ENCODE measurements at regions not wholly inside any gene's neighbourhood (a gene's known extent, or its start where the extent isn't known, plus 50 kb on each side); places are given as distances from the start of the nearest gene placed in this dataset.

GRCh38 chr9:109935406-109936087 lies 155.5 kb downstream of the PALM2AKAP2 start:
- H3K4me3 ChIP-seq (replicated peaks in 1 of 2; ENCODE audit: low read depth in 2 of 2, low read length in 2 of 2), result no peak overlapping the region
- no peak for DNase-seq (ENCODE audit: low read depth in 2 of 2)
- TF ChIP-seq CTCF (IDR thresholded peaks at IDR 0.05; ENCODE audit: low read depth, low read length), result no peak

GRCh38 chr9:109937861-109938453 lies 158.0 kb downstream of the PALM2AKAP2 start:
- TF ChIP-seq CTCF (IDR thresholded peaks at IDR 0.05; ENCODE audit: low read depth, low read length), result no peak
- no peak overlapping the region for H3K4me3 ChIP-seq (replicated peaks in 1 of 2; ENCODE audit: low read depth in 2 of 2, low read length in 2 of 2)
- DNase-seq (ENCODE audit: low read depth in 2 of 2), result no peak

GRCh38 chr9:109939698-109940342 lies 159.8 kb downstream of the PALM2AKAP2 start:
- TF ChIP-seq CTCF (IDR thresholded peaks at IDR 0.05; ENCODE audit: low read depth, low read length), result no peak
- no peak overlapping the region for H3K4me3 ChIP-seq (replicated peaks in 1 of 2; ENCODE audit: low read depth in 2 of 2, low read length in 2 of 2)
- DNase-seq (ENCODE audit: low read depth in 2 of 2), result no peak

GRCh38 chr9:109940561-109940960 lies 160.6 kb downstream of the PALM2AKAP2 start:
- no peak for TF ChIP-seq CTCF (IDR thresholded peaks at IDR 0.05; ENCODE audit: low read depth, low read length)

GRCh38 chr9:109941771-109942170 lies 161.8 kb downstream of the PALM2AKAP2 start:
- TF ChIP-seq CTCF (IDR thresholded peaks at IDR 0.05; ENCODE audit: low read depth, low read length), result no peak
- DNase-seq (ENCODE audit: low read depth in 2 of 2), result no peak
- no peak overlapping the region for H3K4me3 ChIP-seq (replicated peaks in 1 of 2; ENCODE audit: low read depth in 2 of 2, low read length in 2 of 2)

More at GRCh38 chr9:109940561-109940960, 160.6 kb downstream of the PALM2AKAP2 start:
- no peak overlapping the region for H3K4me3 ChIP-seq (replicated peaks in 1 of 2; ENCODE audit: low read depth in 2 of 2, low read length in 2 of 2)
- no peak for DNase-seq (ENCODE audit: low read depth in 2 of 2)

- peak in 1 of 2 donors; percentile 46 for DNase-seq (ENCODE audit: low read depth in 2 of 2)
- no peak for TF ChIP-seq CTCF (IDR thresholded peaks at IDR 0.05; ENCODE audit: low read depth, low read length)
These were observed 165.6 kb downstream of the PALM2AKAP2 start for GRCh38 chr9:109945573-109945972.

More at GRCh38 chr9:109945573-109945972, 165.6 kb downstream of the PALM2AKAP2 start:
- no peak overlapping the region for H3K4me3 ChIP-seq (replicated peaks in 1 of 2; ENCODE audit: low read depth in 2 of 2, low read length in 2 of 2)
